ENCODE measurements at regions not wholly inside any gene's neighbourhood (a gene's known extent, or its start where the extent isn't known, plus 50 kb on each side); places are given as distances from the start of the nearest gene placed in this dataset.

- no peak for DNase-seq
Measured at GRCh38 chr2:133721118-133721517, 152.9 kb upstream of the NCKAP5 start.

GRCh38 chr2:133723133-133723532 lies 154.9 kb upstream of the NCKAP5 start:
- no peak for DNase-seq

GRCh38 chr2:133726973-133727372 lies 158.7 kb upstream of the NCKAP5 start:
- no peak for DNase-seq

- DNase-seq: no peak
Measured at GRCh38 chr2:133732059-133732458, 163.8 kb upstream of the NCKAP5 start.

GRCh38 chr2:133732982-133733900 lies 165.0 kb upstream of the NCKAP5 start:
- DNase-seq: no peak

- DNase-seq: no peak
Measured at GRCh38 chr2:133733901-133734255, 165.6 kb upstream of the NCKAP5 start.

GRCh38 chr2:133734716-133735495 lies 166.6 kb upstream of the NCKAP5 start:
- no peak for DNase-seq

GRCh38 chr2:133736674-133737073 lies 168.4 kb upstream of the NCKAP5 start:
- no peak for DNase-seq

GRCh38 chr2:133737242-133737993 lies 169.2 kb upstream of the NCKAP5 start:
- no peak for DNase-seq

GRCh38 chr2:133739039-133739438 lies 170.8 kb upstream of the NCKAP5 start:
- DNase-seq: no peak

GRCh38 chr2:133740500-133740899 lies 172.2 kb upstream of the NCKAP5 start:
- no peak for DNase-seq

- DNase-seq: no peak
Measured at GRCh38 chr2:133748007-133748700, 179.9 kb upstream of the NCKAP5 start.

- DNase-seq: no peak
Measured at GRCh38 chr2:133753665-133754064, 185.4 kb upstream of the NCKAP5 start.

GRCh38 chr2:133755480-133756300 lies 187.4 kb upstream of the NCKAP5 start:
- no peak for DNase-seq

- DNase-seq: no peak
Measured at GRCh38 chr2:133756833-133757232, 188.6 kb upstream of the NCKAP5 start.

GRCh38 chr2:133760376-133760775 lies 192.1 kb upstream of the NCKAP5 start:
- DNase-seq: no peak

GRCh38 chr2:133765658-133766057 lies 197.4 kb upstream of the NCKAP5 start:
- DNase-seq: no peak

GRCh38 chr2:133766164-133766832 lies 198.0 kb upstream of the NCKAP5 start:
- no peak for DNase-seq

- DNase-seq: no peak
Measured at GRCh38 chr2:133768256-133768655, 200.0 kb upstream of the NCKAP5 start.

- no peak for DNase-seq
Measured at GRCh38 chr2:133768658-133769435, 200.6 kb upstream of the NCKAP5 start.

Data from NCI-H1048 (cell line).